GM20000 (cell line): ENCODE measurements at regions not wholly inside any gene's neighbourhood (a gene's known extent, or its start where the extent isn't known, plus 50 kb on each side); places are given as distances from the start of the nearest gene placed in this dataset.

Experiments
- DNase-seq: peaks from one replicate; pipeline ENCODE4 v3.0.0; 2012; ENCODE audit warnings: low spot score
- TF ChIP-seq, protein P1 (sequence below): IDR thresholded peaks from 2 replicates; pipeline ENCODE4 v1.5.1; 2012; ENCODE audit warnings: mild to moderate bottlenecking, control low read depth; ENCODE audit errors: extremely low read depth, missing control alignments

DNA sequence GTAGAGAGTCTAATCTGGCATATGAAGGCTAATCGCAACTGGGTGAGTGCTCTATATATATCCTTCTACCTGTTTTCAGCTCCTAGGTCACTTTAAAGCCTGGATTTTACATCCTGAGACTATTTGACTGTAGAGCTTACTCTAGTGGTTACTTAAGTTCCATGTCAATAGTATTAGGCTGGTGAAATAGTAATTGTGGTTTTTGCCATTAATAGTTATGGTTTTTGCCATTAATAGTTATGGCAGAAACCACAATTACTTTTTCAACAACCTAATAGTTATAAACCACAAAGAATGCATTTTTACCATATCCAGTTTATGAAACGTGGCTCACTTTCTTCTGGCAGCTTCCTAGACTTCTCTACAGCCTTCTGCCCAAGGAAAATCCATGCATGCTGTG is 263.1 kb upstream of the KIAA1217 start:
- TF ChIP-seq, protein P1, sequence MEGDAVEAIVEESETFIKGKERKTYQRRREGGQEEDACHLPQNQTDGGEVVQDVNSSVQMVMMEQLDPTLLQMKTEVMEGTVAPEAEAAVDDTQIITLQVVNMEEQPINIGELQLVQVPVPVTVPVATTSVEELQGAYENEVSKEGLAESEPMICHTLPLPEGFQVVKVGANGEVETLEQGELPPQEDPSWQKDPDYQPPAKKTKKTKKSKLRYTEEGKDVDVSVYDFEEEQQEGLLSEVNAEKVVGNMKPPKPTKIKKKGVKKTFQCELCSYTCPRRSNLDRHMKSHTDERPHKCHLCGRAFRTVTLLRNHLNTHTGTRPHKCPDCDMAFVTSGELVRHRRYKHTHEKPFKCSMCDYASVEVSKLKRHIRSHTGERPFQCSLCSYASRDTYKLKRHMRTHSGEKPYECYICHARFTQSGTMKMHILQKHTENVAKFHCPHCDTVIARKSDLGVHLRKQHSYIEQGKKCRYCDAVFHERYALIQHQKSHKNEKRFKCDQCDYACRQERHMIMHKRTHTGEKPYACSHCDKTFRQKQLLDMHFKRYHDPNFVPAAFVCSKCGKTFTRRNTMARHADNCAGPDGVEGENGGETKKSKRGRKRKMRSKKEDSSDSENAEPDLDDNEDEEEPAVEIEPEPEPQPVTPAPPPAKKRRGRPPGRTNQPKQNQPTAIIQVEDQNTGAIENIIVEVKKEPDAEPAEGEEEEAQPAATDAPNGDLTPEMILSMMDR, result no peak
- no peak for DNase-seq

GRCh38 chr10:23951841-23952240 is 257.1 kb upstream of the KIAA1217 start:
- TF ChIP-seq, protein P1, result no peak
- DNase-seq, result no peak

- DNase-seq, result no peak
Measured at GRCh38 chr10:23955456-23956225, 253.3 kb upstream of the KIAA1217 start.

DNA sequence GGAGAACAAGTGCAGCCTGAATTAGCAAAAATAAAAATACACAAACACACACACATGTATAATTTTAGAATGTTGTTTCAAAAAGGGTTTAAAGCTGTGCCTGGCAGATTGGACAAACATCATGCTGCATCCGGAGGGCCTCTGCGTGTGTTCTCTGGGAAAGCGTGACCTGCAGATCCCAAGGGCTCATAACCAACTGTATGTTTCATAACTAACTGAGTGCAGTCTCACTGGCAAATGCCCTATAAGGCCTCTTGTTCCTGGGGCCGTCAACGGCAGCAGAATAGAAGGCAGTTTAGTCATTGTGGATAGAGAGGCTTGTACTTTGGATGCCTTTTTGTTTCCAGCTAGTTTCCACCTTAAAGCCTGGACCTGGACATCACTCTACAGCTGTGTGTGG is 243.8 kb upstream of the KIAA1217 start:
- DNase-seq, result no peak
- TF ChIP-seq, protein P1, result no peak

More at GRCh38 chr10:23955456-23956225, 253.3 kb upstream of the KIAA1217 start:
- TF ChIP-seq, protein P1, result no peak

DNA sequence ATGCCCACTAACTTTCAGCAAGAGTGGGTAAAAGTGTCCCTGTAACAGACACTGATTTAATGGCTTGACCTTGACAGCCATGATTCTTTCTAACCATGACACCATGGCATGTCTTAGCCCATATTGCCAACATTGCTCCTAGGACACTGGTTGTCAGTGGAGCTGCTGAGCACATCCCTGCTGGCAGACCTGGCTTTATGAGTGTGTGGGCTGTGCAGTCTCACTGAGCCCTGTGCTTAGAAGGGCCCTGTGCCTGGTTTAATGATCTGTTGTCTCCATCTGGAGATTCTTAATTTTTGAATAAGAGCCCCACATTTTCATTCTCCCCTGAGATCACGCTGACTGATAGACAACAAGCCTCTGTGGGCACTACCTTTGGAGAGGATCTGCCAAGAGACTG is 243.1 kb upstream of the KIAA1217 start:
- TF ChIP-seq, protein P1, result no peak
- no peak for DNase-seq

DNA sequence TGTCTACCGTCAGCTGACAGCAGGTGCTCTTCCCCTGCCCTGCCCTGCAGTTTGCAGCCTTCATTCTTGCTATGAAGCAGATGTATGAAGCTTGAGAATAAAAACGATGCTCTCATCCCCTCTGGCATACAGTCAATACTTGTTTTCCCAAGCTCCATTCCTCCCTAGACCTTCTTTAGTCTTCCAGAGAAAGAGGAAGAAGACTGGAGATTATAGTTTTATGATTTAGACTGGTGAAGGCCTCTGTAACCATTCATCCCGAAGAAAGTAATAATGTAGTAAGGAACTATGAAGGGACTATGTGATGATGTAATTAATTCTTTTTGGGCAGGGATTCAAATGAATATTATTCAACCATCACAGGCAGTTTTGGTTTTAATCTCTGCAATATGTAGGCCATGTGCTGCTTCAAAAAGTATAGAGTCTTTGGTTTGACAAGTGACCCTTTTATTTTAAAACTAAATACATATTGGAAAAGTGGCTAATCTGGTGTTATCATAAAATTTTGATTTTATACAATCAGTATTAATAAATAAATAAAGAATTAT is 242.4 kb upstream of the KIAA1217 start:
- TF ChIP-seq, protein P1, result no peak
- no peak for DNase-seq

- TF ChIP-seq, protein P1, result no peak
- no peak for DNase-seq
Measured at GRCh38 chr10:23968301-23968700, 240.6 kb upstream of the KIAA1217 start.
